Neural cell (in vitro differentiated cells): ENCODE measurements at regions not wholly inside any gene's neighbourhood (a gene's known extent, or its start where the extent isn't known, plus 50 kb on each side); places are given as distances from the start of the nearest gene placed in this dataset.

Experiments
- SMC3 ChIP-seq: fragments of 450-650 bp; conservative IDR thresholded peaks from 2 replicates; pipeline ENCODE4 v1.6.1; 2014; ENCODE audit warnings: antibody characterized with exemption, mild to moderate bottlenecking, moderate library complexity; ENCODE audit not compliant: poor library complexity
- TF ChIP-seq, protein P1 (sequence below): fragments of 450-650 bp; IDR thresholded peaks from 2 replicates; pipeline ENCODE4 v1.5.1; 2014; ENCODE audit warnings: antibody characterized with exemption, mild to moderate bottlenecking, moderate library complexity; ENCODE audit not compliant: poor library complexity, severe bottlenecking
- TF ChIP-seq, protein P2 (sequence below): IDR thresholded peaks from 2 replicates; pipeline ENCODE4 v1.6.1; 2012; ENCODE audit warnings: borderline replicate concordance

DNA sequence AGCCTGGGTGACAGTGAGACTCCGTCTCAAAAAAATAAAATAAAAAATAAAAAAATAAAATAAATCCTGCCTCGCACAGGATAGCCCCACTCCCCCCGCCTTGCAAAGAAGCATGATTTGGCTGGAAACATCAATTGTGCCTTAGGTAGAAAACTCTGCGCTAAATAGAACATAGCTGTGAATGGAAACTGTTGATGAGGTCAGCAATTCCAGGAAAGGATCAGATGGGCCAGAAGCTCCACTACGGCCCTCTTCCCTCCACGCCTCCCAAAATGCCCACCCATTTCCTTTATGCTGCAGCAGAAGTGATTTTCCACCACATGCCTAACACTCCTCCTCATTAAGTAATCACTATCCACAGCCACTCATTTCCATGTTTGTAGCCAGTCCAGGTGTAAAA, 473.4 kb downstream of the XYLT1 start:
- TF ChIP-seq, protein P1, sequence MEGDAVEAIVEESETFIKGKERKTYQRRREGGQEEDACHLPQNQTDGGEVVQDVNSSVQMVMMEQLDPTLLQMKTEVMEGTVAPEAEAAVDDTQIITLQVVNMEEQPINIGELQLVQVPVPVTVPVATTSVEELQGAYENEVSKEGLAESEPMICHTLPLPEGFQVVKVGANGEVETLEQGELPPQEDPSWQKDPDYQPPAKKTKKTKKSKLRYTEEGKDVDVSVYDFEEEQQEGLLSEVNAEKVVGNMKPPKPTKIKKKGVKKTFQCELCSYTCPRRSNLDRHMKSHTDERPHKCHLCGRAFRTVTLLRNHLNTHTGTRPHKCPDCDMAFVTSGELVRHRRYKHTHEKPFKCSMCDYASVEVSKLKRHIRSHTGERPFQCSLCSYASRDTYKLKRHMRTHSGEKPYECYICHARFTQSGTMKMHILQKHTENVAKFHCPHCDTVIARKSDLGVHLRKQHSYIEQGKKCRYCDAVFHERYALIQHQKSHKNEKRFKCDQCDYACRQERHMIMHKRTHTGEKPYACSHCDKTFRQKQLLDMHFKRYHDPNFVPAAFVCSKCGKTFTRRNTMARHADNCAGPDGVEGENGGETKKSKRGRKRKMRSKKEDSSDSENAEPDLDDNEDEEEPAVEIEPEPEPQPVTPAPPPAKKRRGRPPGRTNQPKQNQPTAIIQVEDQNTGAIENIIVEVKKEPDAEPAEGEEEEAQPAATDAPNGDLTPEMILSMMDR: no peak
- no peak for TF ChIP-seq SMC3
- TF ChIP-seq, protein P2, sequence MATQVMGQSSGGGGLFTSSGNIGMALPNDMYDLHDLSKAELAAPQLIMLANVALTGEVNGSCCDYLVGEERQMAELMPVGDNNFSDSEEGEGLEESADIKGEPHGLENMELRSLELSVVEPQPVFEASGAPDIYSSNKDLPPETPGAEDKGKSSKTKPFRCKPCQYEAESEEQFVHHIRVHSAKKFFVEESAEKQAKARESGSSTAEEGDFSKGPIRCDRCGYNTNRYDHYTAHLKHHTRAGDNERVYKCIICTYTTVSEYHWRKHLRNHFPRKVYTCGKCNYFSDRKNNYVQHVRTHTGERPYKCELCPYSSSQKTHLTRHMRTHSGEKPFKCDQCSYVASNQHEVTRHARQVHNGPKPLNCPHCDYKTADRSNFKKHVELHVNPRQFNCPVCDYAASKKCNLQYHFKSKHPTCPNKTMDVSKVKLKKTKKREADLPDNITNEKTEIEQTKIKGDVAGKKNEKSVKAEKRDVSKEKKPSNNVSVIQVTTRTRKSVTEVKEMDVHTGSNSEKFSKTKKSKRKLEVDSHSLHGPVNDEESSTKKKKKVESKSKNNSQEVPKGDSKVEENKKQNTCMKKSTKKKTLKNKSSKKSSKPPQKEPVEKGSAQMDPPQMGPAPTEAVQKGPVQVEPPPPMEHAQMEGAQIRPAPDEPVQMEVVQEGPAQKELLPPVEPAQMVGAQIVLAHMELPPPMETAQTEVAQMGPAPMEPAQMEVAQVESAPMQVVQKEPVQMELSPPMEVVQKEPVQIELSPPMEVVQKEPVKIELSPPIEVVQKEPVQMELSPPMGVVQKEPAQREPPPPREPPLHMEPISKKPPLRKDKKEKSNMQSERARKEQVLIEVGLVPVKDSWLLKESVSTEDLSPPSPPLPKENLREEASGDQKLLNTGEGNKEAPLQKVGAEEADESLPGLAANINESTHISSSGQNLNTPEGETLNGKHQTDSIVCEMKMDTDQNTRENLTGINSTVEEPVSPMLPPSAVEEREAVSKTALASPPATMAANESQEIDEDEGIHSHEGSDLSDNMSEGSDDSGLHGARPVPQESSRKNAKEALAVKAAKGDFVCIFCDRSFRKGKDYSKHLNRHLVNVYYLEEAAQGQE: no peak
